ENCODE measurements at regions not wholly inside any gene's neighbourhood (a gene's known extent, or its start where the extent isn't known, plus 50 kb on each side); places are given as distances from the start of the nearest gene placed in this dataset.
"Not testable (repeated sequence)": the region's sequence is repeated elsewhere in the genome, so short reads cannot be mapped to it uniquely, and the experiment has no call there.

- peak; percentile 45 for DNase-seq (ENCODE audit: low spot score)
- TF ChIP-seq EZH2 (IDR thresholded peaks at IDR 0.05; ENCODE audit: borderline replicate concordance, low read depth, low read length, poor library complexity, severe bottlenecking) (no peak), CTCF (conservative IDR thresholded peaks at IDR 0.05; ENCODE audit: low read depth, low read length) (peak; percentile 58)
- ChIA-PET POLR2A (ENCODE audit: low non-redundant PET) (no interaction called here), CTCF (no interaction called here)
- H3K4me1 ChIP-seq (ENCODE audit: insufficient read depth, low read length, poor library complexity, severe bottlenecking), result no peaks in the 10 kb centered on the region
- intact Hi-C loops (cut with micrococcal nuclease; ENCODE audit: unreplicated experiment), result loop anchor here (5.0 kb wide), 1 partner anchor 796 kb away; no protein-coding TSS in a partner anchor
- no TSS peak for BruUV-seq (replicated peaks)
- H3K36me3 ChIP-seq (ENCODE audit: insufficient read depth, low read length, poor library complexity, severe bottlenecking), result no peaks in the 10 kb centered on the region
- no peaks in the 10 kb centered on the region for H3K27me3 ChIP-seq (replicated peaks; ENCODE audit: insufficient read depth, low read depth, low read length, poor library complexity)
- peaks cover 8% of the 10 kb centered on the region for H3K9me3 ChIP-seq (ENCODE audit: low read depth, low read length, poor library complexity, severe bottlenecking)
- H3K27ac ChIP-seq (ENCODE audit: low read depth, low read length, poor library complexity, severe bottlenecking), result no peak overlapping the region
- no peak overlapping the region for H3K4me3 ChIP-seq (ENCODE audit: low read depth, low read length, poor library complexity, severe bottlenecking)
Measured at GRCh38 chr3:3998140-3998922, 199.1 kb downstream of the LRRN1 start.

- POLR2A ChIA-PET (ENCODE audit: low non-redundant PET); H3K27me3 ChIP-seq (replicated peaks; ENCODE audit: insufficient read depth, low read depth, low read length, poor library complexity); DNase-seq (ENCODE audit: low spot score); H3K27ac ChIP-seq (ENCODE audit: low read depth, low read length, poor library complexity, severe bottlenecking); H3K4me1 ChIP-seq (ENCODE audit: insufficient read depth, low read length, poor library complexity, severe bottlenecking); H3K9me3 ChIP-seq (ENCODE audit: low read depth, low read length, poor library complexity, severe bottlenecking); H3K4me3 ChIP-seq (ENCODE audit: low read depth, low read length, poor library complexity, severe bottlenecking); H3K36me3 ChIP-seq (ENCODE audit: insufficient read depth, low read length, poor library complexity, severe bottlenecking); CTCF ChIA-PET; BruUV-seq (replicated peaks): not testable (repeated sequence)
- intact Hi-C loops (cut with micrococcal nuclease; ENCODE audit: unreplicated experiment), result loop anchor here (5.0 kb wide), 1 partner anchor 797 kb away; no protein-coding TSS in a partner anchor
Measured at GRCh38 chr3:3999340-3999739, 200.1 kb downstream of the LRRN1 start.

- ChIA-PET CTCF (no interaction called here), POLR2A (ENCODE audit: low non-redundant PET) (no interaction called here)
- intact Hi-C loops (cut with micrococcal nuclease; ENCODE audit: unreplicated experiment), result no loop called here
- Histone ChIP-seq H3K4me1 (ENCODE audit: insufficient read depth, low read length, poor library complexity, severe bottlenecking) (no peaks in the 10 kb centered on the region), H3K4me3 (ENCODE audit: low read depth, low read length, poor library complexity, severe bottlenecking) (no peak overlapping the region), H3K27ac (ENCODE audit: low read depth, low read length, poor library complexity, severe bottlenecking) (no peak overlapping the region), H3K27me3 (replicated peaks; ENCODE audit: insufficient read depth, low read depth, low read length, poor library complexity) (no peaks in the 10 kb centered on the region), H3K9me3 (ENCODE audit: low read depth, low read length, poor library complexity, severe bottlenecking) (peaks cover 8% of the 10 kb centered on the region), H3K36me3 (ENCODE audit: insufficient read depth, low read length, poor library complexity, severe bottlenecking) (no peaks in the 10 kb centered on the region)
- BruUV-seq (replicated peaks), result no TSS peak
- DNase-seq (ENCODE audit: low spot score), result no peak
- no peak for TF ChIP-seq EZH2 (IDR thresholded peaks at IDR 0.05; ENCODE audit: borderline replicate concordance, low read depth, low read length, poor library complexity, severe bottlenecking)
- no peak for TF ChIP-seq CTCF (conservative IDR thresholded peaks at IDR 0.05; ENCODE audit: low read depth, low read length)
Measured at GRCh38 chr3:4001976-4002375, 202.7 kb downstream of the LRRN1 start.

- no peaks in the 10 kb centered on the region for H3K4me1 ChIP-seq (ENCODE audit: insufficient read depth, low read length, poor library complexity, severe bottlenecking)
- ChIA-PET CTCF (no interaction called here), POLR2A (ENCODE audit: low non-redundant PET) (no interaction called here)
- H3K27ac ChIP-seq (ENCODE audit: low read depth, low read length, poor library complexity, severe bottlenecking), result no peak overlapping the region
- H3K36me3 ChIP-seq (ENCODE audit: insufficient read depth, low read length, poor library complexity, severe bottlenecking), result no peaks in the 10 kb centered on the region
- no peaks in the 10 kb centered on the region for H3K27me3 ChIP-seq (replicated peaks; ENCODE audit: insufficient read depth, low read depth, low read length, poor library complexity)
- BruUV-seq (replicated peaks), result no TSS peak
- no peak for DNase-seq (ENCODE audit: low spot score)
- peaks cover 4% of the 10 kb centered on the region for H3K9me3 ChIP-seq (ENCODE audit: low read depth, low read length, poor library complexity, severe bottlenecking)
- intact Hi-C loops (cut with micrococcal nuclease; ENCODE audit: unreplicated experiment), result no loop called here
- TF ChIP-seq EZH2 (IDR thresholded peaks at IDR 0.05; ENCODE audit: borderline replicate concordance, low read depth, low read length, poor library complexity, severe bottlenecking) (no peak), CTCF (conservative IDR thresholded peaks at IDR 0.05; ENCODE audit: low read depth, low read length) (no peak)
- no peak overlapping the region for H3K4me3 ChIP-seq (ENCODE audit: low read depth, low read length, poor library complexity, severe bottlenecking)
Measured at GRCh38 chr3:4006288-4006687, 207.1 kb downstream of the LRRN1 start.
